Stimulated activated naive CD4-positive, alpha-beta T cell treated with Interleukin-2 at 50 U/mL for 16 hours (primary cell): ENCODE measurements at regions not wholly inside any gene's neighbourhood (a gene's known extent, or its start where the extent isn't known, plus 50 kb on each side); places are given as distances from the start of the nearest gene placed in this dataset.

Source experiments
- DNase-seq: peaks from one replicate; lab custom pipeline; 2025; lab: John Stamatoyannopoulos, UW

- DNase-seq, result peak; percentile 31
Measured at GRCh38 chr21:34022627-34023335, 50.6 kb upstream of the MRPS6 start.

- DNase-seq, result no peak
Measured at GRCh38 chr21:34021726-34022125, 51.7 kb upstream of the MRPS6 start.

GRCh38 chr21:34020983-34021553 is 52.3 kb upstream of the MRPS6 start:
- no peak for DNase-seq

- no peak for DNase-seq
Measured at GRCh38 chr21:34020005-34020847, 53.2 kb upstream of the MRPS6 start.

GRCh38 chr21:34019402-34019801 is 54.0 kb upstream of the MRPS6 start:
- no peak for DNase-seq

- DNase-seq, result no peak
Measured at GRCh38 chr21:34018910-34019309, 54.5 kb upstream of the MRPS6 start.

- DNase-seq, result no peak
Measured at GRCh38 chr21:34018185-34018584, 55.2 kb upstream of the MRPS6 start.

- DNase-seq, result no peak
Measured at GRCh38 chr21:34017039-34017961, 56.1 kb upstream of the MRPS6 start.

GRCh38 chr21:34012640-34013039 is 60.7 kb upstream of the MRPS6 start:
- no peak for DNase-seq

- DNase-seq, result no peak
Measured at GRCh38 chr21:34011660-34012059, 61.7 kb upstream of the MRPS6 start.

- no peak for DNase-seq
Measured at GRCh38 chr21:34009193-34009592, 64.2 kb upstream of the MRPS6 start.

GRCh38 chr21:34008618-34009017 is 64.8 kb upstream of the MRPS6 start:
- DNase-seq, result peak; percentile 70

- DNase-seq, result no peak
Measured at GRCh38 chr21:34006611-34007168, 66.7 kb upstream of the MRPS6 start.

- no peak for DNase-seq
Measured at GRCh38 chr21:34004974-34005373, 68.4 kb upstream of the MRPS6 start.

GRCh38 chr21:34004013-34004938 is 69.1 kb upstream of the MRPS6 start:
- no peak for DNase-seq

GRCh38 chr21:34003428-34003827 is 70.0 kb upstream of the MRPS6 start:
- DNase-seq, result no peak

- DNase-seq, result no peak
Measured at GRCh38 chr21:34000375-34000774, 73.0 kb upstream of the MRPS6 start.

- DNase-seq, result no peak
Measured at GRCh38 chr21:33998809-33999208, 74.6 kb upstream of the MRPS6 start.

- no peak for DNase-seq
Measured at GRCh38 chr21:33998402-33998801, 75.0 kb upstream of the MRPS6 start.

GRCh38 chr21:33997436-33997835 is 75.9 kb upstream of the MRPS6 start:
- no peak for DNase-seq

GRCh38 chr21:33994373-33994772 is 78.8 kb upstream of the ATP5PO start:
- no peak for DNase-seq
